Activated T-cell treated with anti-CD3 and anti-CD28 coated beads, Interleukin-2, amount 50 U/mL, for 4 hours (primary cell): ENCODE measurements at regions not wholly inside any gene's neighbourhood (a gene's known extent, or its start where the extent isn't known, plus 50 kb on each side); places are given as distances from the start of the nearest gene placed in this dataset.
A peak's percentile ranks its signal among the peaks of the same experiment; 100 is the strongest.

Experiments
- ATAC-seq, 2 donors: fragments of 200-7000 bp; cut with Tn5 transposase; one replicate each; pipeline ENCODE4 v1.10.0; 2021
- DNase-seq: peaks from one replicate; pipeline ENCODE4 v3.0.0-alpha.2; 2020
- H3K27me3 Mint-ChIP-seq: one replicate; pipeline ENCODE4 v1.8.0; 2021; ENCODE audit warnings: low read depth, mixed read lengths
- H3K36me3 Mint-ChIP-seq: one replicate; pipeline ENCODE4 v1.8.0; 2022; ENCODE audit warnings: mixed read lengths; ENCODE audit not compliant: insufficient read depth
- H3K4me1 Mint-ChIP-seq: one replicate; pipeline ENCODE4 v1.8.0; 2021; ENCODE audit warnings: low read depth, mixed read lengths
- H3K4me3 Mint-ChIP-seq: one replicate; pipeline ENCODE4 v1.8.0; 2021; ENCODE audit warnings: mild to moderate bottlenecking, moderate library complexity, mixed read lengths
- H3K9me3 Mint-ChIP-seq: one replicate; pipeline ENCODE4 v1.8.0; 2021; ENCODE audit warnings: mixed read lengths

GRCh38 chr12:93022603-93023340 is 93.7 kb upstream of the EEA1 start:
- ATAC-seq (no peak), DNase-seq (no peak)
- H3K4me3 Mint-ChIP-seq: no peak overlapping the region
- no peaks in the 10 kb centered on the region for H3K36me3 Mint-ChIP-seq
- H3K4me1 Mint-ChIP-seq: no peaks in the 10 kb centered on the region
- no peaks in the 10 kb centered on the region for H3K27me3 Mint-ChIP-seq
- no peaks in the 10 kb centered on the region for H3K9me3 Mint-ChIP-seq

GRCh38 chr12:93025145-93026103 is 96.3 kb upstream of the EEA1 start:
- H3K9me3 Mint-ChIP-seq: no peaks in the 10 kb centered on the region
- ATAC-seq (peak in 1 of 2 donors; percentile 46), DNase-seq (no peak)
- H3K4me1 Mint-ChIP-seq: no peaks in the 10 kb centered on the region
- H3K27me3 Mint-ChIP-seq: no peaks in the 10 kb centered on the region
- no peaks in the 10 kb centered on the region for H3K36me3 Mint-ChIP-seq
- H3K4me3 Mint-ChIP-seq: no peak overlapping the region

DNA sequence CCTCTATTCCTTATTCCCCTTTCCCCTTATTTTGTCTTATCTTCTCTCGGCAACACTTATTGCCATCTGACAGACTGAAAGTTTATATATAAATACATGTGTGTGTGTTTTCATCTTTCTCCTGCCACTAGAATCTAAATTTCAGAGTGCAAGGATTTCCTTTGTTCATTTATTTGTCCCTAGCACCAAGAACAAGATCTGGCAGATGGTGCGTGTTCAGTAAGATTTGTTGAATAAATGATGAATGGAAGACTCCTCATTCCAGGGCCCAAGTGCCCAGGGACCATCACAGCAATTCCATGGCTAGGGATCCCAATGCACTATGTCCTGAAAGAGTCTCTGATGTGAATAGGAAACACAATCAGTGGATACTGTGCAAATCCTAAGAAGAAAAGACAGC is 97.9 kb upstream of the EEA1 start:
- Mint-ChIP-seq H3K4me1 (no peaks in the 10 kb centered on the region), H3K27me3 (no peaks in the 10 kb centered on the region), H3K9me3 (no peaks in the 10 kb centered on the region), H3K4me3 (no peak overlapping the region), H3K36me3 (no peaks in the 10 kb centered on the region)
- no peak for ATAC-seq
- no peak for DNase-seq

- no peak for ATAC-seq
- no peak for DNase-seq
- H3K4me1 Mint-ChIP-seq: no peaks in the 10 kb centered on the region
- no peaks in the 10 kb centered on the region for H3K36me3 Mint-ChIP-seq
- H3K4me3 Mint-ChIP-seq: no peak overlapping the region
- H3K9me3 Mint-ChIP-seq: no peaks in the 10 kb centered on the region
- H3K27me3 Mint-ChIP-seq: peaks cover 7% of the 10 kb centered on the region
These were observed 100.0 kb upstream of the EEA1 start for GRCh38 chr12:93029091-93029490.

- no peaks in the 10 kb centered on the region for H3K4me1 Mint-ChIP-seq
- no peaks in the 10 kb centered on the region for H3K36me3 Mint-ChIP-seq
- ATAC-seq (no peak), DNase-seq (no peak)
- H3K4me3 Mint-ChIP-seq: no peak overlapping the region
- no peaks in the 10 kb centered on the region for H3K9me3 Mint-ChIP-seq
- H3K27me3 Mint-ChIP-seq: peaks cover 7% of the 10 kb centered on the region
These were observed 101.9 kb upstream of the EEA1 start for GRCh38 chr12:93031028-93031427.

GRCh38 chr12:93032758-93033157 is 103.7 kb upstream of the EEA1 start:
- Mint-ChIP-seq H3K4me3 (no peak overlapping the region), H3K9me3 (no peaks in the 10 kb centered on the region), H3K4me1 (no peaks in the 10 kb centered on the region), H3K36me3 (no peaks in the 10 kb centered on the region), H3K27me3 (peaks cover 7% of the 10 kb centered on the region)
- no peak for DNase-seq
- ATAC-seq: no peak

DNA sequence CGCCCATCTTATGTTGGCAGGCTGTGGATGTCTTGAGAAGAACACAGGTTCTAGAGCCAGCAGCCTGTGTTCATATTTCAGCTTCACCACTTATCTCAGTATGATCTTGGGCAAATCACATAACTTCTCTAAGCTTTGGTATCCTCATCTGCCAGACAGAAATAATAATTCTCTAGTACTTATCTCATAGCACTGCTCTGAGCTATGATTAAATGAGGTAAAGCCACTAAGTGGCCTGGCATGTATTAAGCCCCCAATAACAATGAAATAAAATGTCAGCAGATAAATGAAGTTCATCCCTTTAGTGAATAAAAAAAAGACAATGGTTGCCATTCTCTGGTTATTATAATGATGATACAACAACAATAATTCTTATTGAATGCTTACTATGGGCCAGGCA is 104.9 kb upstream of the EEA1 start:
- no peak for ATAC-seq
- Mint-ChIP-seq H3K9me3 (no peaks in the 10 kb centered on the region), H3K4me3 (no peak overlapping the region), H3K4me1 (no peaks in the 10 kb centered on the region), H3K36me3 (no peaks in the 10 kb centered on the region), H3K27me3 (peaks cover 8% of the 10 kb centered on the region)
- no peak for DNase-seq

- Mint-ChIP-seq H3K36me3 (no peaks in the 10 kb centered on the region), H3K4me3 (no peak overlapping the region), H3K9me3 (no peaks in the 10 kb centered on the region)
These were observed 110.0 kb upstream of the EEA1 start for GRCh38 chr12:93039062-93039461.

GRCh38 chr12:93039930-93040329 is 110.8 kb upstream of the EEA1 start:
- ATAC-seq: no peak

More at GRCh38 chr12:93039062-93039461, 110.0 kb upstream of the EEA1 start:
- DNase-seq: no peak
- ATAC-seq: no peak
- peaks cover 2% of the 10 kb centered on the region for H3K27me3 Mint-ChIP-seq
- no peaks in the 10 kb centered on the region for H3K4me1 Mint-ChIP-seq

DNA sequence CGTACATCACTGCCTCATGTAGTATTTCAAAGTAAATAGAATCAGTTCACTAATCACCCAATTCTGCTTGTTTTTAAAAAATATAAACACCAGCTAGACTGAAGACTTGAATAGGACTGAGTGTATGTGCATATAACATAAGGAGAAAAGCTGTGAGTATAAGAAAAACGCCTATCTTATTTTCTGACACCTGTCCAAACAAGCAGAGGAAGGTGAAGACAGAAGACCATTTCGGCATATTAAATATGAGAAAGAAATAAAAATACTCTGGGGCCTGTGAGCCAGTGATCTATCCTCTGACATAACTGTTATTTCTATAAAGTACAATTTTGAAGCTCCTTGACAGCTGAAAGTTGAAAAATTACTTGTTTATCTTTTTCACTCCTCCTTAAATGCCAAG is 111.3 kb upstream of the EEA1 start:
- no peak overlapping the region for H3K4me3 Mint-ChIP-seq
- no peak for ATAC-seq
- DNase-seq: no peak
- peaks cover 2% of the 10 kb centered on the region for H3K27me3 Mint-ChIP-seq
- H3K4me1 Mint-ChIP-seq: no peaks in the 10 kb centered on the region
- H3K36me3 Mint-ChIP-seq: no peaks in the 10 kb centered on the region
- no peaks in the 10 kb centered on the region for H3K9me3 Mint-ChIP-seq

More at GRCh38 chr12:93039930-93040329, 110.8 kb upstream of the EEA1 start:
- no peaks in the 10 kb centered on the region for H3K9me3 Mint-ChIP-seq
- peaks cover 2% of the 10 kb centered on the region for H3K27me3 Mint-ChIP-seq
- no peaks in the 10 kb centered on the region for H3K4me1 Mint-ChIP-seq
- no peak for DNase-seq
- H3K4me3 Mint-ChIP-seq: no peak overlapping the region
- H3K36me3 Mint-ChIP-seq: no peaks in the 10 kb centered on the region

DNA sequence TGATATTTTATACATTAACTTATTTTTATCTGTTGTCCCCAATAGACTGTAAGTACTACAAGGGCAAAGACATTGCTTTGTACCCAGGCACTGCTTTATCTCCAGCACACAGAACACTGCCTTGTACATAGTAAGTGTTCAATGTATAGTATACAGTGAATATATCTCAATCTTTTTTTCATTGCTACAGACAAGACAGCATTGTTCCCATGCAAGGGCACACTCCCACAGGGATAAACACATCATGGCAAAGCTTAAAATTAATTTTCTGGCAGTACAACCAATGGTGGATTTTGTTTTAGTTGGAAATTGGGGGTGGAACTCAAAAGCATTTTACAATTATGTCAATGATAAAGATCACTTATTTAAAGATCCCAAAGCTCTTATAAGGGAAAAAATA is 112.3 kb upstream of the EEA1 start:
- ATAC-seq: no peak
- no peaks in the 10 kb centered on the region for H3K36me3 Mint-ChIP-seq
- no peak overlapping the region for H3K4me3 Mint-ChIP-seq
- DNase-seq: no peak
- peaks cover 2% of the 10 kb centered on the region for H3K27me3 Mint-ChIP-seq
- no peaks in the 10 kb centered on the region for H3K4me1 Mint-ChIP-seq
- H3K9me3 Mint-ChIP-seq: no peaks in the 10 kb centered on the region

DNA sequence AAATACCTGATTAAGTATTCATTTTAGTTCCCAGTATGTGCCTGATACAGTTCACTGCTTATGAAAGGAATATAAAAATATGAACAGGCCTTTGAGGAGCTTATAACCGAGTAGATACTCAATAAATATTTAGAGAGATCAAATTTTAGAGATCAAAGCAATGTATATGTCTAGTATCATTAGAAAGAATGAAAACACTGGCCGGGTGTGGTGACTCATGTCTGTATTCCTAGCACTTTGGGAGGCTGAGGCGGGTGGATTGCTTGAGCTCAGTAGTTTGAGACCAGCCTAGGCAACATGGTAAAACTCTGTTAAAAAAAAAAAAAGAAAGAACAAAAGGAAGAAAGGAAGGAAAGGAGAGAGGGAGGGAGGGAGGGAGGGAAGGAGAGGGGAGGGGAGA is 113.2 kb upstream of the EEA1 start:
- ATAC-seq (no peak), DNase-seq (no peak)
- Mint-ChIP-seq H3K9me3 (no peaks in the 10 kb centered on the region), H3K4me1 (no peaks in the 10 kb centered on the region), H3K27me3 (peaks cover 2% of the 10 kb centered on the region), H3K36me3 (no peaks in the 10 kb centered on the region), H3K4me3 (no peak overlapping the region)

- no peak for DNase-seq
- Mint-ChIP-seq H3K4me3 (no peak overlapping the region), H3K36me3 (no peaks in the 10 kb centered on the region), H3K27me3 (peaks cover 2% of the 10 kb centered on the region), H3K9me3 (no peaks in the 10 kb centered on the region), H3K4me1 (no peaks in the 10 kb centered on the region)
- ATAC-seq: no peak
These were observed 113.6 kb upstream of the EEA1 start for GRCh38 chr12:93042684-93043083.

- Mint-ChIP-seq H3K4me1 (no peaks in the 10 kb centered on the region), H3K9me3 (no peaks in the 10 kb centered on the region), H3K27me3 (peaks cover 2% of the 10 kb centered on the region), H3K36me3 (no peaks in the 10 kb centered on the region), H3K4me3 (no peak overlapping the region)
- no peak for DNase-seq
- ATAC-seq: no peak
These were observed 114.2 kb upstream of the EEA1 start for GRCh38 chr12:93043192-93043876.
